ENCODE measurements at regions not wholly inside any gene's neighbourhood (a gene's known extent, or its start where the extent isn't known, plus 50 kb on each side); places are given as distances from the start of the nearest gene placed in this dataset.
"Not testable (repeated sequence)": the region's sequence is repeated elsewhere in the genome, so short reads cannot be mapped to it uniquely, and the experiment has no call there.

- DNase-seq (ENCODE audit: low spot score) = no peak
These were observed 99.6 kb upstream of the FRMD4B start for GRCh38 chr3:69485489-69485888.

GRCh38 chr3:69484507-69485393 is 98.9 kb upstream of the FRMD4B start:
- DNase-seq (ENCODE audit: low spot score) = no peak

- no peak for DNase-seq (ENCODE audit: low spot score)
These were observed 97.6 kb upstream of the FRMD4B start for GRCh38 chr3:69483449-69483848.

- not testable (repeated sequence) for DNase-seq (ENCODE audit: low spot score)
These were observed 95.1 kb upstream of the FRMD4B start for GRCh38 chr3:69480986-69481385.

- no peak for DNase-seq (ENCODE audit: low spot score)
These were observed 88.3 kb upstream of the FRMD4B start for GRCh38 chr3:69474186-69474585.

GRCh38 chr3:69472093-69472492 is 86.2 kb upstream of the FRMD4B start:
- DNase-seq (ENCODE audit: low spot score) = no peak

- DNase-seq (ENCODE audit: low spot score) = no peak
These were observed 77.6 kb upstream of the FRMD4B start for GRCh38 chr3:69463531-69463930.

GRCh38 chr3:69462826-69463100 is 76.9 kb upstream of the FRMD4B start:
- no peak for DNase-seq (ENCODE audit: low spot score)

GRCh38 chr3:69462022-69462825 is 76.3 kb upstream of the FRMD4B start:
- no peak for DNase-seq (ENCODE audit: low spot score)

GRCh38 chr3:69460034-69460433 is 74.1 kb upstream of the FRMD4B start:
- DNase-seq (ENCODE audit: low spot score) = no peak

- no peak for DNase-seq (ENCODE audit: low spot score)
These were observed 73.0 kb upstream of the FRMD4B start for GRCh38 chr3:69458803-69459365.

- no peak for DNase-seq (ENCODE audit: low spot score)
These were observed 70.7 kb upstream of the FRMD4B start for GRCh38 chr3:69456631-69457030.

GRCh38 chr3:69454204-69454787 is 68.4 kb upstream of the FRMD4B start:
- no peak for DNase-seq (ENCODE audit: low spot score)

- no peak for DNase-seq (ENCODE audit: low spot score)
These were observed 66.4 kb upstream of the FRMD4B start for GRCh38 chr3:69452295-69452694.

- DNase-seq (ENCODE audit: low spot score) = no peak
These were observed 65.7 kb upstream of the FRMD4B start for GRCh38 chr3:69451594-69451993.

- DNase-seq (ENCODE audit: low spot score) = no peak
These were observed 63.0 kb upstream of the FRMD4B start for GRCh38 chr3:69448877-69449276.

GRCh38 chr3:69446402-69447072 is 60.6 kb upstream of the FRMD4B start:
- no peak for DNase-seq (ENCODE audit: low spot score)

- DNase-seq (ENCODE audit: low spot score) = no peak
These were observed 59.6 kb upstream of the FRMD4B start for GRCh38 chr3:69445498-69445897.

GRCh38 chr3:69445024-69445423 is 59.1 kb upstream of the FRMD4B start:
- DNase-seq (ENCODE audit: low spot score) = no peak

- no peak for DNase-seq (ENCODE audit: low spot score)
These were observed 57.6 kb upstream of the FRMD4B start for GRCh38 chr3:69443457-69443920.

GRCh38 chr3:69442771-69443311 is 57.0 kb upstream of the FRMD4B start:
- DNase-seq (ENCODE audit: low spot score) = no peak

Measured in HT-29 (cell line).